Astrocyte (in vitro differentiated cells and primary cell): ENCODE measurements at regions not wholly inside any gene's neighbourhood (a gene's known extent, or its start where the extent isn't known, plus 50 kb on each side); places are given as distances from the start of the nearest gene placed in this dataset.

Source experiments
- DNase-seq: peaks from one replicate; pipeline ENCODE4 v3.0.0-alpha.2; 2010; ENCODE audit warnings: low read depth
- FAIRE-seq: peaks from 2 replicates; lab custom pipeline; 2011; peaks lifted over from hg19 to GRCh38; lab: Jason Lieb, UNC
- H2AFZ ChIP-seq: 2 replicates; pipeline ENCODE4 v1.6.0; 2012; ENCODE audit warnings: low read depth, low read length, inconsistent platforms
- H3K27ac ChIP-seq: 2 replicates; pipeline ENCODE4 v1.5.1; 2011; ENCODE audit warnings: low read depth, low read length, inconsistent platforms
- H3K27me3 ChIP-seq: 2 replicates; pipeline ENCODE4 v1.6.0; 2011; ENCODE audit warnings: low read length, inconsistent platforms; ENCODE audit not compliant: insufficient read depth
- H3K36me3 ChIP-seq: 2 replicates; pipeline ENCODE4 v1.5.1; 2011; ENCODE audit warnings: low read length, inconsistent platforms; ENCODE audit not compliant: insufficient read depth
- H3K4me1 ChIP-seq: 2 replicates; pipeline ENCODE4 v1.5.1; 2011; ENCODE audit warnings: low read length, inconsistent platforms; ENCODE audit not compliant: insufficient read depth
- H3K4me2 ChIP-seq: 2 replicates; pipeline ENCODE4 v1.6.0; 2012; ENCODE audit warnings: low read length, inconsistent platforms
- H3K4me3 ChIP-seq: 2 replicates; pipeline ENCODE4 v1.5.1; 2011; ENCODE audit warnings: low read depth, mild to moderate bottlenecking, low read length, inconsistent platforms; ENCODE audit not compliant: insufficient read depth
- H3K79me2 ChIP-seq: 2 replicates; pipeline ENCODE4 v1.6.0; 2012; ENCODE audit warnings: mild to moderate bottlenecking, low read length, inconsistent platforms; ENCODE audit not compliant: insufficient read depth
- H3K9ac ChIP-seq: 2 replicates; pipeline ENCODE4 v1.6.0; 2012; ENCODE audit warnings: mild to moderate bottlenecking, low read length, inconsistent platforms
- H3K9me3 ChIP-seq: 2 replicates; pipeline ENCODE4 v1.5.1; 2012; ENCODE audit warnings: low read depth, mild to moderate bottlenecking, low read length, inconsistent platforms; ENCODE audit not compliant: insufficient read depth
- H4K20me1 ChIP-seq: 2 replicates; pipeline ENCODE4 v1.6.0; 2012; ENCODE audit warnings: low read length, inconsistent platforms; ENCODE audit not compliant: insufficient read depth
- H3K27ac Mint-ChIP-seq: one replicate; pipeline ENCODE4 v1.8.0; 2021; ENCODE audit warnings: mild to moderate bottlenecking, mixed read lengths; ENCODE audit not compliant: unreplicated experiment
- H3K27me3 Mint-ChIP-seq: one replicate; pipeline ENCODE4 v1.8.0; 2021; ENCODE audit warnings: low read depth, mixed read lengths; ENCODE audit not compliant: unreplicated experiment
- H3K36me3 Mint-ChIP-seq: one replicate; pipeline ENCODE4 v1.8.0; 2021; ENCODE audit warnings: low read depth, mixed read lengths; ENCODE audit not compliant: unreplicated experiment
- H3K4me1 Mint-ChIP-seq: one replicate; pipeline ENCODE4 v1.8.0; 2021; ENCODE audit warnings: low read depth, mixed read lengths; ENCODE audit not compliant: unreplicated experiment
- H3K4me3 Mint-ChIP-seq: one replicate; pipeline ENCODE4 v1.8.0; 2021; ENCODE audit warnings: mild to moderate bottlenecking, moderate library complexity, mixed read lengths; ENCODE audit not compliant: unreplicated experiment
- H3K9me3 Mint-ChIP-seq: one replicate; pipeline ENCODE4 v1.8.0; 2021; ENCODE audit warnings: mild to moderate bottlenecking, mixed read lengths; ENCODE audit not compliant: unreplicated experiment
- EZH2 ChIP-seq: IDR thresholded peaks from 2 replicates; pipeline ENCODE4 v1.6.1; 2012; ENCODE audit warnings: mild to moderate bottlenecking, low read length, inconsistent platforms; ENCODE audit not compliant: insufficient read depth
- TF ChIP-seq, protein P1 (sequence below): IDR thresholded peaks from 2 replicates; pipeline ENCODE4 v1.5.1; 2011; ENCODE audit warnings: low read depth, mild to moderate bottlenecking, inconsistent platforms, low read length, moderate library complexity; ENCODE audit not compliant: insufficient read depth

DNA sequence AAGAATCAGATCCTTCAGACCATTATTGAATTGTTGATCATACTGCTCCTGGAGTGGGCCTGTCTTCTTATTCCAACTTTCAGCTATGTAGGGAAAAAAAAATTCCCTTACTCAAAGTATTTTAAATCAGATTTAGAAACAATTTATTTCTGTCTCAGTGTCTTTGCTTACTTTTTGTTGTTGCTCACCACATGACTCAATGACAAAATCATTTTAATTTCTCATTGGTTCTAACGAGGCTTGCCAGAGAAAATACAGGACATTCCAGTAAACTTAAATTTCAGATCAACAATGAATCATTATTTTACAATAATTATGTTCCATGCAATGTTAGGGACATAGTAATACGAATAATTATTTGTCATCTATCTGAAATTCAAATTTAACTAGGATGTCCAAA, 748.5 kb upstream of the CBLB start:
- no peaks in the 10 kb centered on the region for H3K27me3 Mint-ChIP-seq
- no peaks in the 10 kb centered on the region for H3K79me2 ChIP-seq
- no peak overlapping the region for H3K27ac Mint-ChIP-seq
- no peak overlapping the region for H3K27ac ChIP-seq
- H3K9me3 Mint-ChIP-seq, result peaks cover 8% of the 10 kb centered on the region
- H3K4me3 ChIP-seq, result no peak overlapping the region
- TF ChIP-seq EZH2, result no peak
- TF ChIP-seq, protein P1, sequence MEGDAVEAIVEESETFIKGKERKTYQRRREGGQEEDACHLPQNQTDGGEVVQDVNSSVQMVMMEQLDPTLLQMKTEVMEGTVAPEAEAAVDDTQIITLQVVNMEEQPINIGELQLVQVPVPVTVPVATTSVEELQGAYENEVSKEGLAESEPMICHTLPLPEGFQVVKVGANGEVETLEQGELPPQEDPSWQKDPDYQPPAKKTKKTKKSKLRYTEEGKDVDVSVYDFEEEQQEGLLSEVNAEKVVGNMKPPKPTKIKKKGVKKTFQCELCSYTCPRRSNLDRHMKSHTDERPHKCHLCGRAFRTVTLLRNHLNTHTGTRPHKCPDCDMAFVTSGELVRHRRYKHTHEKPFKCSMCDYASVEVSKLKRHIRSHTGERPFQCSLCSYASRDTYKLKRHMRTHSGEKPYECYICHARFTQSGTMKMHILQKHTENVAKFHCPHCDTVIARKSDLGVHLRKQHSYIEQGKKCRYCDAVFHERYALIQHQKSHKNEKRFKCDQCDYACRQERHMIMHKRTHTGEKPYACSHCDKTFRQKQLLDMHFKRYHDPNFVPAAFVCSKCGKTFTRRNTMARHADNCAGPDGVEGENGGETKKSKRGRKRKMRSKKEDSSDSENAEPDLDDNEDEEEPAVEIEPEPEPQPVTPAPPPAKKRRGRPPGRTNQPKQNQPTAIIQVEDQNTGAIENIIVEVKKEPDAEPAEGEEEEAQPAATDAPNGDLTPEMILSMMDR, result no peak
- H3K4me3 Mint-ChIP-seq, result no peak overlapping the region
- H3K27me3 ChIP-seq, result no peaks in the 10 kb centered on the region
- no peak overlapping the region for H2AFZ ChIP-seq
- H3K36me3 ChIP-seq, result no peaks in the 10 kb centered on the region
- no peaks in the 10 kb centered on the region for H3K4me1 ChIP-seq
- no peak for FAIRE-seq
- peaks cover 2% of the 10 kb centered on the region for H3K36me3 Mint-ChIP-seq
- H3K4me1 Mint-ChIP-seq, result no peaks in the 10 kb centered on the region
- H4K20me1 ChIP-seq, result no peaks in the 10 kb centered on the region
- H3K4me2 ChIP-seq, result no peak overlapping the region
- peaks cover 4% of the 10 kb centered on the region for H3K9me3 ChIP-seq
- no peak for DNase-seq
- H3K9ac ChIP-seq, result no peak overlapping the region

DNA sequence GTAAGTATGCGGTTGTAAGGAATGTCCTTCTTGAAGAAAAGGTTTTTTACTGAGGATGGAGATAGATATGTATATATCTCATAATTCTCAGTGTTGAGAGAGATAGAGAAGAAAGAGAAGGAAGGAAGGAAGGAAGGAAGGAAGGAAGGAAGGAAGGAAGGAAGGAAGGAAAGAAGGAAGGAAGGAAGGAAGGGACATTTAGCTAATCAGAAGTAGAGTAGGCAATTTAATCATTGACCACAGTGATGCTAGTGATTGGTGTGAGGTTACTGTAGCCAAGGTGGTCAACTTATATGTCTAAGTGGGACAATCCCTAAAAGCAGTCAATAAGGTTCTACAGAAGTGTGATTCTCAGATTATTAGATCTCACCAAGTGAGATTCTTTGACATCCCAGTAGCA, 751.8 kb upstream of the CBLB start:
- TF ChIP-seq EZH2, result no peak
- TF ChIP-seq, protein P1, result no peak
- no peak overlapping the region for H3K9ac ChIP-seq
- no peak for FAIRE-seq

DNA sequence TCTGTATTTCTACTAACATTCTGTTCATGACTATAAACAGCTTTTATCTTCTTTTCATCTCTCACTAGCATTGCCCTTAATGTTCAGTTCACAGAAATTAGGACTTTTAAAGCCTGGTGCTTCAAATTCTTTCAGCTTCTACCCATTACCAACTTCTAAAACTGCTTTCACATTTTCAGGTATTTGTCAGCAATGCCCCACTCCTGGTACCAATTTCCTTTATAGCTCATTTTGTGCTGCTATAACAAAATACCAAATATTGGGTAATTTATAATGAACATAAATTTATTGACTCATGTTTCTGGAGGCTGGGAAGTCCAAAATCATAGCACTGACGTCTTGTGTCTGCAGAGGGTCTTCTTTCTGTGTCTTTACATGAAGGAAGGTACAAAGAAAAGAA, 753.1 kb upstream of the CCDC54 start:
- no peaks in the 10 kb centered on the region for H4K20me1 ChIP-seq
- no peak overlapping the region for H3K4me2 ChIP-seq
- peaks cover 2% of the 10 kb centered on the region for H3K9me3 Mint-ChIP-seq
- TF ChIP-seq EZH2, result no peak
- TF ChIP-seq, protein P1, result no peak
- no peaks in the 10 kb centered on the region for H3K79me2 ChIP-seq
- no peaks in the 10 kb centered on the region for H3K27me3 ChIP-seq
- no peaks in the 10 kb centered on the region for H3K36me3 Mint-ChIP-seq
- H3K4me3 ChIP-seq, result no peak overlapping the region
- H3K9ac ChIP-seq, result no peak overlapping the region
- H3K4me1 Mint-ChIP-seq, result peaks cover 11% of the 10 kb centered on the region
- no peak overlapping the region for H3K27ac ChIP-seq
- peaks cover 3% of the 10 kb centered on the region for H3K9me3 ChIP-seq
- no peaks in the 10 kb centered on the region for H3K4me1 ChIP-seq
- H2AFZ ChIP-seq, result no peak overlapping the region
- H3K27ac Mint-ChIP-seq, result no peak overlapping the region
- H3K4me3 Mint-ChIP-seq, result no peak overlapping the region
- FAIRE-seq (no peak), DNase-seq (no peak)
- no peaks in the 10 kb centered on the region for H3K27me3 Mint-ChIP-seq
- no peaks in the 10 kb centered on the region for H3K36me3 ChIP-seq

More for the DNA sequence above, 751.8 kb upstream of the CBLB start:
- Histone ChIP-seq H3K9me3 (peaks cover 3% of the 10 kb centered on the region), H3K4me3 (no peak overlapping the region), H3K36me3 (no peaks in the 10 kb centered on the region), H2AFZ (no peak overlapping the region), H3K4me2 (no peak overlapping the region), H3K27me3 (no peaks in the 10 kb centered on the region), H3K27ac (no peak overlapping the region), H4K20me1 (no peaks in the 10 kb centered on the region), H3K79me2 (no peaks in the 10 kb centered on the region), H3K4me1 (no peaks in the 10 kb centered on the region)
- no peaks in the 10 kb centered on the region for H3K36me3 Mint-ChIP-seq
- H3K27me3 Mint-ChIP-seq, result no peaks in the 10 kb centered on the region
- no peak for DNase-seq
- peaks cover 2% of the 10 kb centered on the region for H3K9me3 Mint-ChIP-seq
- no peak overlapping the region for H3K4me3 Mint-ChIP-seq
- H3K27ac Mint-ChIP-seq, result no peak overlapping the region
- H3K4me1 Mint-ChIP-seq, result no peaks in the 10 kb centered on the region
